Smooth muscle cell (in vitro differentiated cells): ENCODE measurements at regions not wholly inside any gene's neighbourhood (a gene's known extent, or its start where the extent isn't known, plus 50 kb on each side); places are given as distances from the start of the nearest gene placed in this dataset.

Source experiments
- DNase-seq: peaks from one replicate; lab custom pipeline; 2025; ENCODE audit not compliant: unreplicated experiment; lab: John Stamatoyannopoulos, UW
- H2AFZ ChIP-seq: fragments of 200-600 bp; sonication (generic); 2 replicates; pipeline ENCODE4 v1.6.0; 2016; ENCODE audit warnings: antibody characterized with exemption, low read depth, mild to moderate bottlenecking
- H3F3A ChIP-seq: fragments of 200-600 bp; sonication (generic); 2 replicates; pipeline ENCODE4 v1.6.0; 2017; ENCODE audit warnings: antibody characterized with exemption, low read depth
- H3K27ac ChIP-seq: fragments of 200-600 bp; sonication (generic); 2 replicates; pipeline ENCODE4 v1.5.1; 2016; ENCODE audit warnings: low read depth, mild to moderate bottlenecking
- H3K27me3 ChIP-seq: fragments of 200-600 bp; sonication (generic); 2 replicates; pipeline ENCODE4 v1.6.1; 2016; ENCODE audit warnings: low read depth, mild to moderate bottlenecking
- H3K36me3 ChIP-seq: fragments of 200-600 bp; sonication (generic); 2 replicates; pipeline ENCODE4 v1.5.1; 2016; ENCODE audit warnings: low read depth
- H3K4me1 ChIP-seq: fragments of 200-600 bp; sonication (generic); 2 replicates; pipeline ENCODE4 v1.5.1; 2016; ENCODE audit warnings: low read depth
- H3K4me2 ChIP-seq: fragments of 200-600 bp; sonication (generic); 2 replicates; pipeline ENCODE4 v1.6.0; 2016; ENCODE audit warnings: mild to moderate bottlenecking
- H3K4me3 ChIP-seq: fragments of 200-600 bp; sonication (generic); 2 replicates; pipeline ENCODE4 v1.5.1; 2016; ENCODE audit warnings: mild to moderate bottlenecking
- H3K79me2 ChIP-seq: fragments of 200-600 bp; sonication (generic); 2 replicates; pipeline ENCODE4 v1.6.0; 2016; ENCODE audit warnings: low read depth, mild to moderate bottlenecking
- H3K9ac ChIP-seq: fragments of 200-600 bp; sonication (generic); 2 replicates; pipeline ENCODE4 v1.6.0; 2016; ENCODE audit warnings: low read depth
- H3K9me3 ChIP-seq: fragments of 200-600 bp; sonication (generic); replicated peaks from 2 replicates; pipeline ENCODE4 v1.5.1; 2016; ENCODE audit warnings: low read depth
- H4K20me1 ChIP-seq: fragments of 200-600 bp; sonication (generic); 2 replicates; pipeline ENCODE4 v1.6.0; 2016; ENCODE audit warnings: low read depth
- WGBS: methylation state at CpG from one replicate; pipeline ENCODE4 v1.1.7; 2016; ENCODE audit warnings: low lambda C conversion rate; 5-methylcytosine and 5-hydroxymethylcytosine counted together
- TF ChIP-seq, protein P1 (sequence below): fragments of 200-600 bp; sonication (generic); IDR thresholded peaks from 2 replicates; pipeline ENCODE4 v1.5.1; 2017; ENCODE audit warnings: borderline replicate concordance, mild to moderate bottlenecking, antibody characterized with exemption; ENCODE audit not compliant: insufficient read depth, poor library complexity, severe bottlenecking

DNA sequence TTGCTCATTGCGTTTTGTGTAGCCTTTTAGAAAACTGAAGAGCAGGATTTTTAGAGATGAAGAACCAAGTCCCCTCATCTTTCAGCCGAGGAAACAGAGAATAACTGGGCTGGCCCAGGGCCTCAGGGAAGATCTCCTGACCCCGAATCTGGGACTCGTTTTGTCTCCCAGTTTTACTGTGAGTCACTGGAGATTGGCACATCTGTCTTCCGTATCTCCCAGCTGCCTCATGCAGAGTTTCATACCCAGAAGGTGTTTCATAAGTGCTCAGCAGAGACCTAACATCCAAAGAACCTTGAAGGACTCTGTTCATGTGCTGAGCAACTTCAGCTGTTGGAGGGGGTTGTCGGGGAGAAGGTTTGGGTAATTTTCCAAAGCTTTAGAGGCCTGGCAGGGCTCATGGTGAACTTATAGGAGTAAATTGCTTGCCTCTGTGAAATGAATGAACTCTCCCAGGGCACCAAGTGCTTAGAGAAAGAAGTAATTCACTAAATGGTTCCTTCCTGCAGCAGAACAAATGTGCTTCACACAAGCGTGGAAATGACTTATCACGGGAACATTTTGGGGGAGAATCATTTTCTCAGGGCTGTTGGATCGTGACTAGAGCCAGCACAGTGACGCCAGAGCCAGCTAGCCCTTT lies 121.4 kb downstream of the FAM43A start:
- H3K27me3 ChIP-seq = peaks cover 10% of the 10 kb centered on the region
- DNase-seq = no peak
- peaks cover 4% of the 10 kb centered on the region for H3K4me1 ChIP-seq
- WGBS = 78% methylated on average over 10 of the region's 10 CpGs
- no peak overlapping the region for H3K27ac ChIP-seq
- no peak overlapping the region for H3K4me2 ChIP-seq
- no peak overlapping the region for H3K4me3 ChIP-seq
- no peaks in the 10 kb centered on the region for H3K79me2 ChIP-seq
- H4K20me1 ChIP-seq = no peaks in the 10 kb centered on the region
- H3K36me3 ChIP-seq = no peaks in the 10 kb centered on the region
- no peak overlapping the region for H3K9ac ChIP-seq
- TF ChIP-seq, protein P1, sequence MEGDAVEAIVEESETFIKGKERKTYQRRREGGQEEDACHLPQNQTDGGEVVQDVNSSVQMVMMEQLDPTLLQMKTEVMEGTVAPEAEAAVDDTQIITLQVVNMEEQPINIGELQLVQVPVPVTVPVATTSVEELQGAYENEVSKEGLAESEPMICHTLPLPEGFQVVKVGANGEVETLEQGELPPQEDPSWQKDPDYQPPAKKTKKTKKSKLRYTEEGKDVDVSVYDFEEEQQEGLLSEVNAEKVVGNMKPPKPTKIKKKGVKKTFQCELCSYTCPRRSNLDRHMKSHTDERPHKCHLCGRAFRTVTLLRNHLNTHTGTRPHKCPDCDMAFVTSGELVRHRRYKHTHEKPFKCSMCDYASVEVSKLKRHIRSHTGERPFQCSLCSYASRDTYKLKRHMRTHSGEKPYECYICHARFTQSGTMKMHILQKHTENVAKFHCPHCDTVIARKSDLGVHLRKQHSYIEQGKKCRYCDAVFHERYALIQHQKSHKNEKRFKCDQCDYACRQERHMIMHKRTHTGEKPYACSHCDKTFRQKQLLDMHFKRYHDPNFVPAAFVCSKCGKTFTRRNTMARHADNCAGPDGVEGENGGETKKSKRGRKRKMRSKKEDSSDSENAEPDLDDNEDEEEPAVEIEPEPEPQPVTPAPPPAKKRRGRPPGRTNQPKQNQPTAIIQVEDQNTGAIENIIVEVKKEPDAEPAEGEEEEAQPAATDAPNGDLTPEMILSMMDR = no peak
- no peaks in the 10 kb centered on the region for H3K9me3 ChIP-seq
- H2AFZ ChIP-seq = no peak overlapping the region
- no peaks in the 10 kb centered on the region for H3F3A ChIP-seq

DNA sequence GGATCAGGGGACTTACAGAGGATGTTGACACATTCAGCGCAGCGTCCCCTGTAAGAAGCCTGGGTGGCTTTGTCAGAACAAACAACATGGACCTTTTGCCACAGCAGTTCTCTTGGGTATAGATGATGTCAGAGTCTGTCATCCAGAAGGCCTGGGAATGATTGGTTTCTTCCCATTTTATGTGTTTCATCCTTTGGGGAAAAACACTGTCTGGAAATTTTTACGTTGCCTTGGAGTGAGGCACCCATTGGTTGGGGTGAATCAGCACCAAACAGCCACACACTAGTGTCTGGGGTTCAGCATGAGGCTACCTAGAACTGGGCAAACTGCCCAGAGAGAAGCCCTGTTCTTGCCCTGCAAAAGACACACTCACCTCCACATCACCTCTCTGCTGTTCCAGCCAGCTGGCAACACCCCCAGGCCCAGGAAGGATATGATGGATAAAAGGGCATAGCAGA lies 123.0 kb downstream of the FAM43A start:
- TF ChIP-seq, protein P1 = no peak
- no peak overlapping the region for H2AFZ ChIP-seq
- no peaks in the 10 kb centered on the region for H3K79me2 ChIP-seq
- H3F3A ChIP-seq = no peaks in the 10 kb centered on the region
- no peak overlapping the region for H3K9ac ChIP-seq
- H3K4me3 ChIP-seq = no peak overlapping the region
- H3K27ac ChIP-seq = no peak overlapping the region
- no peaks in the 10 kb centered on the region for H3K36me3 ChIP-seq
- peaks cover 2% of the 10 kb centered on the region for H3K4me1 ChIP-seq
- peaks cover 4% of the 10 kb centered on the region for H3K27me3 ChIP-seq
- 49% methylated on average over 3 of the region's 3 CpGs for WGBS
- no peaks in the 10 kb centered on the region for H3K9me3 ChIP-seq
- H3K4me2 ChIP-seq = no peak overlapping the region
- no peaks in the 10 kb centered on the region for H4K20me1 ChIP-seq
- no peak for DNase-seq

DNA sequence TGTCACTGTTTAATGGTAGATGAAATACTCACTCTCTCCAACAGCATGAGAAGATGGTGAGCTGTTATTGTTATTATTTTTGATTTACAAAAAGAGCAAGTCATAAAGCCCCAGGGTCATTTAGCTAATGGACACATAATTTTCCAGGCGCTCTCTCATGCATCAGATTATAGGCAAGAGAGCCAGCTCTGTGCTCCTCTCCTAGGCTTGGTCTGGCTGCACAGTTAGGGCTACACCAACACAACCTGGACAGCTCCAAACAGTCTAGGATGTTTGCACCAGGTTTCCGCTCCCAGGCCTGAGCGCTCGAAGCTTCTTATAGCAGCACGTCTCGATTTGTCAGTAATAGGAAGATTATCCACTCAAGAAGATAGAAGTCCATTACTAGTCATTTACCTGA lies 123.7 kb downstream of the FAM43A start:
- Histone ChIP-seq H3K4me3 (no peak overlapping the region), H3K9me3 (no peaks in the 10 kb centered on the region), H3F3A (no peaks in the 10 kb centered on the region), H3K27me3 (peaks cover under 1% of the 10 kb centered on the region), H3K9ac (no peak overlapping the region), H3K36me3 (no peaks in the 10 kb centered on the region), H3K4me1 (peaks cover 2% of the 10 kb centered on the region), H3K79me2 (no peaks in the 10 kb centered on the region), H3K27ac (no peak overlapping the region), H3K4me2 (no peak overlapping the region), H4K20me1 (no peaks in the 10 kb centered on the region), H2AFZ (no peak overlapping the region)
- TF ChIP-seq, protein P1 = no peak
- DNase-seq = no peak
- WGBS = 95% methylated on average over 6 of the region's 6 CpGs

DNA sequence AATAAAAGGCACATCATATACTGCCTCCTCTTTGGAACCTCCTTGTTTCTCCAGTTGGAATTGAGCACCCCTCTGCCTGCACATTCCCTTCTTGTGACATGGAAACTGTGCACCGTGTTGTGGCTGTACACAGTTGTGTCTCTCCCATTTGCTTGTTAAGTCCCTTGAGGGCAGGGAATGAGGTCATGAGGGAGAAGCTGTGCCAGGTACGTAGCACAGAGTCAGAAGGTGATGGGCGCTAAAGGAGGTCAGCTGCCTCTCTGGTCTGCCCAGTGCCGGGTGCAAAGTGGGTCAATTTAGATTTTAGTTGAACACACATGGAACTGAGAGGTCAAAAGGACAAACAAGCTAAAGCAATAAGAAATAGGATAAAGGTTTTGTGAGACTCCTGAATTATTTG lies 124.4 kb downstream of the FAM43A start:
- no peak overlapping the region for H3K4me3 ChIP-seq
- H3K27me3 ChIP-seq = no peaks in the 10 kb centered on the region
- no peaks in the 10 kb centered on the region for H3K79me2 ChIP-seq
- H3K9me3 ChIP-seq = no peaks in the 10 kb centered on the region
- no peaks in the 10 kb centered on the region for H3F3A ChIP-seq
- TF ChIP-seq, protein P1 = no peak
- H3K27ac ChIP-seq = no peak overlapping the region
- no peak overlapping the region for H3K4me2 ChIP-seq
- no peaks in the 10 kb centered on the region for H3K36me3 ChIP-seq
- no peaks in the 10 kb centered on the region for H4K20me1 ChIP-seq
- H2AFZ ChIP-seq = no peak overlapping the region
- no peak overlapping the region for H3K9ac ChIP-seq
- no peak for DNase-seq
- WGBS = 91% methylated on average over 4 of the region's 4 CpGs
- H3K4me1 ChIP-seq = peaks cover 2% of the 10 kb centered on the region
